Kasumi-1 (cell line): ENCODE measurements at regions not wholly inside any gene's neighbourhood (a gene's known extent, or its start where the extent isn't known, plus 50 kb on each side); places are given as distances from the start of the nearest gene placed in this dataset.

Source experiments
- DNase-seq, 2 experiments: peaks; one replicate each; lab custom pipeline; 2025; lab: John Stamatoyannopoulos, UW

DNA sequence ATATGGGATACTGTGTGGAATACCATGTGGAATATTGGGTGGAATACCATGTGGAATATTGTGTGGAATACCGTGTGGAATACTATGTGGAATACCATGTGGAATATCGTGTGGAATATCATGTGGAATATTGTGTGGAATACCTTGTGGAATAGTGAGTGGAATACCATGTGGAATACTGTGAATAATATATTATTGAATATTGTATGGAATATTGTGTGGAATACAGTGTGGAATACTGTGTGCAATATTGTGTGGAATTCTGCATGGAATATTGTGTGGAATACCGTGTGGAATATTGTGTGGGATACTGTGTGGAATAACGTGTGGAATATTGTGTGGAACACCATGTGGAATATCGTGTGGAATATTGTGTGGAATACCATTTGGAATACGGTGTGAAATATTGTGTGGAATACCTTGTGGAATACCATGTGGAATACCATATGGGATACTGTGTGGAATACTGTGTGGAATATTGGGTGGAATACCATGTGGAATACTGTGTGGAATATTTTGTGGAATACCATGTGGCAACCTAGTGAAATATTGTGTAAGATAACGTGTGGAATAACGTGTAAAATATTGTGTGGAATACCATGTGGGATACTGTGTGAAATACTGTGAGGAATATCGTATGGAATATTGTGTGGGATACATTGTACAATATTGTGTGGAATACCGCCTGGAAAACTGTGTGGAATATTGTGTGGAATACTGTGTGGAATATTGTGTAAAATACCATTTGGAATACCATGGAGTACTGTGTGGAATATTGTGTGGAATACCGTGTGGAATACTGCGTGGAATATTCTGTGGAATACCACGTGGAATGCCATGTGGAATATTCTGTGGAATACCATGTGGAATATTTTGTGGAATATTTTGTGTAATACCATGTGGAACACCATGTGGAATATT, 133.9 kb upstream of the CHST15 start:
- DNase-seq: no peak

DNA sequence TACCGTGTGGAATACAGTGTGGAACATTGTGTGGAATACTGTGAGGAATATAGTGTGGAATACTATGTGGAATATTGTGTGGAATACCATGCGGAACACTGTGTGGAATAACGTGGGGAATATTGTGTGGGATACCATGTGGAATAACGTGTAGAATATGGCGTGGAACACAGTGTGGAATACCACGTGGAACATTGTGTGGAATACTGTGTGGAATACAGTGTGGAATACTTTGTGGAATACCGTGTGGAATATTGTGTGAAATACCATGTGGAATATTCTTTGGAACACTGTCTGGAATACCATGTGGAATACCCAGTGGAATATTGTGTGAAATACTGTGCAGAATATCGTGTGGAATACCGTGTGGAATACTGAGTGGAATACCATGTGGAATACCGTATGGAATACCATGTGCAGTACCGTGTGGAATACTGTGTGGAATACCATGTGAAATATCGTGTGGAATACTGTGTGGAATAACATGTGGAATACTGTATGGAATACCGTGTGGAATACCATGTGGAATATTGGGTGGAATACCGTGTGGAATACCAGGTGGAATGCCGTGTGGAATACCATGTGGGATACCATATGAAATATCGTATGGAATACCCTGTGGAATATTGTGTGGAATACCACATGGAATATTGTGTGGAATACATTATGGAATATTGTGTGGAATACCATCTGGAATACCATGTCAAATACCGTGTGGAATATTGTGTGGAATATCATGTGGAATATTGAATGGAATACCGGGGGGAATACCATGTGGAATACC, 133.1 kb upstream of the CHST15 start:
- DNase-seq: no peak

DNA sequence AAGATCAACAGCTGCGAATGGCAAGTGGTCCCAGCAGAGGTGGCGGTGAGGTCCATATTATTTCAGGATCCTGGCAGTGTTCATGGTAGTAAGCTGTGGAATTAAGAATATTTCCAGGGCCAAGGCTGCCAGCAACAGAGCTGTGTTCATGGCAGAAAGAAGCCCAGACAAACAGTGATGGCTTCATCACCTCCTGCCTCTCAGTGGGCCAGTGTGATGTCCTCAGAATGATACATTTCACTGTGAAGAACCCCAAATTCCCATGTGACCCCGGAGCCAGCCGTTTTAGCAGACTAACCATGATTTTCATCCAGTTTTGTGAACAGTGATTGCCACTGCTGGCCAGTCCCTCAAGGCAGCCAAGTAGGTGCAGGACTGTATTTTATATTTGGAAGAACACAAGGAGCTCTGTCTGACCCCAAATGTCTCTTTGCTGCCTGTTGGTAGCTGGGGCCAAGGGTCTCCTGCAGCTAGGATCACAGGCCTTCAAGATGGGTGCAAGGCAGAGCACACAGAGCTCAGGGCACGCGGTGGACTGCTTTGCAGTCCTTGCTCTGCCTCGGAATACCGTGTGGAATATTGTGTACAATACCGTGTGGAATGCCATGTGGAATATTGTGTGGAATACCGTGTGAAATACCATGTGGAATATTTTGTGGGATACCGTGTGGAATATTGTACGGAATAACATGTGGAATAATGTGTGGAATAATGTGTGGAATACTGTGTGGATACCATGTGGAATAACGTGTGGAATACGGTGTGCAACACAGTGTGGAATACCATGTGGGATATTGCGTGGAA, 132.3 kb upstream of the CHST15 start:
- peak in 1 of 2 experiments; percentile 49 for DNase-seq

DNA sequence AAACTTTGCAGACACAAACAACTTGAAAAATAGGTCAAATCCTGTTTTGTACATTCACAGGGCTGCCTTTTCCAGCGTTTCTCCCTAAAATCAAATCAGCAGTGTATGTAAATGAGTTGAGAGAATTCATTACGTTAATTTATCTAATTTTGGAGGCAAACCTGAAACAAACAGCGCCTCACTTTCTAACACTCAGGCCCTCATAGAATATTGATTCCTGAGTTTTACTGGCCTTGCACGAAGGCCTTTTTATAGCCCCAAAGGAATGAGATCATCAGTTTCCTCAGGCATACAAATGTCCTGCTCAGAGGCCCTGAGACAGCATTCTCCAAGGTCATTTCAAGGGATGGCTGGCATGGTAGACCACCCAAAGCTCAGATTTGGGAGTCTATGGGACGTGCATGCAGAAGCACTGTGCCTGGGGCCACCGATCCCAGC, 131.7 kb upstream of the CHST15 start:
- no peak for DNase-seq

DNA sequence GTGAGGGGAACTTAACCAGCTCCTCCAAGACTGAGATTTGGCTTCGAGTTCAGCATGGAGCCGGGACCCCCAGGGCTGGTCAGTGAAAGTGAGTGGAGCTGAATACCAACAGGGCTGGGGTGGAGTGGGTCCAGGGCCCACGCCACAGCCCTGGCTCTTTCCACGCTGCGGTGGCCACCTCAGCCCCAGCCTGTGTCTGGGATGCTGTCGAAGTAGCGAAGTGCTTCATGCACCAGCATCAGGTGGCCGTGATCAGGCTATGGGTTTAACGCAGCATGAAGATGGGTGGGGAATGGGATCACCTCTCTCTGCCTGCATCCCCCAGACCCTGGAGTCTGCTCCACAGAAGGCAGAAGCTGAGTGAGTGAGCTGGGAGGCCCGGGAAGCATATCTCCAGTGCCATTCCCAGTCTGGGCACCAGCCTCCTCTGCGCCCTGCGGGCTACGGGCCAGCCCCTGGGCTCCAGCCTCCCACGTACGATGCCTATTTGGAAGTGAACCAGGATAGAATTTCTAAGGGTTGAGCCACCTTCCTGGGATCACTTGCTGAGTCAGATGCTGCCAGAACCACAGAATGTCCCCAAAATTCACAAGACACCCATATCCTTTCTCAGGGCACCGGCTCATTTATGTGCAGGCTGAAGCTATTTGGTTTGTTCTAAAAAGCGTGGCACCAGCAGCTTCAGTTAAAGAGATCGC, 131.1 kb upstream of the CHST15 start:
- DNase-seq: no peak

DNA sequence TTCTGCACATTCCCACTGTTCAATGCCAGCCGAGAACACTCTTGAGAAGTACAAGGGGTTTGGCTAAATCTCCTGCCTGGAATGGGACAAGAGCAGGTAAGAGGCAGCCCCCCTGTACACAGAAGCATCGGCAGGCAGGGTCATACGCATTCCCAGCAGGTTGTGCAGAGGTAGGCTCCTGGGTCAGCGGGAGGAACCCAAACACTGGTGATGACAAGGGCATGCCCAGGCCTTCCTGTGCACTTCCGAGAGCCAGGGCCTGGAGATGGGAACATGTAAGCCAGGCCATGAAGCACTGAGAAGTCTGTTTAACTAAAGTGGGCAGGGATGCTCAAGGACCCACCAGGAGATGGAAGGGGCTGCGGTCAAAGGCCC, 130.3 kb upstream of the CHST15 start:
- DNase-seq: no peak

DNA sequence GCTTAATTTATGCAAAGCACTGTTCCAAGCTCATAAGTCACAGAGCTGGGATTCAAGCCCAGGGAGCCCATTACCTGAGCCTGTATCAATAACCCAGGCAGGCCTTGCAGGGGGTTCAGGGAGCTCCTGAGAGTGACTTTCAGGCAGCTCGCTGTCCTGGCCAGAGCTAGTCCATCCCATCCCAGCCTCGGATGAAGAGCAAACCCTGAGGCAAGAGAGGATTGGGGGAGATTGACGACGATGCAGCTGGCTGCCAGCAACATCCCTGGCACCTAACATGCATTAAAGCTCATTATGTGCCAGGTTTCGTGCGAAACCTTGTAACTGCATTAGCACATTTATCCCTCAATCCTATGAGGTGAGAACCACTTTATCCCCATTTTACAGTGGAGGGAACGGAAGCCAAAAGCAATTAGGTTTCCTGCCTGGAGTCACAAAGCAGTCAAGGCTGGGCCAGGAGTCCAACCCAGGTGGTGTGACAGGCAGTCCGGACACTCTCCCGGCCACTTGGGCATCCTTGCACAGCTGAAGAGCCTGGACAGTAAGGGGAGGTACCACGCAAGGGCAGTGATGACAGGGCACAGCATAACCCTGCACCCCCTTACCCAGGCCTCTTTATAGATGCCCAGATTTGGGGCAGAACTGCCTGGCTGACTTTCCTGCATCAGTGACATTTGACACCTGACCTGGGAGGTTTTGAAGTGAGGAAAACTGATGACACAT, 129.8 kb upstream of the CHST15 start:
- DNase-seq: no peak

DNA sequence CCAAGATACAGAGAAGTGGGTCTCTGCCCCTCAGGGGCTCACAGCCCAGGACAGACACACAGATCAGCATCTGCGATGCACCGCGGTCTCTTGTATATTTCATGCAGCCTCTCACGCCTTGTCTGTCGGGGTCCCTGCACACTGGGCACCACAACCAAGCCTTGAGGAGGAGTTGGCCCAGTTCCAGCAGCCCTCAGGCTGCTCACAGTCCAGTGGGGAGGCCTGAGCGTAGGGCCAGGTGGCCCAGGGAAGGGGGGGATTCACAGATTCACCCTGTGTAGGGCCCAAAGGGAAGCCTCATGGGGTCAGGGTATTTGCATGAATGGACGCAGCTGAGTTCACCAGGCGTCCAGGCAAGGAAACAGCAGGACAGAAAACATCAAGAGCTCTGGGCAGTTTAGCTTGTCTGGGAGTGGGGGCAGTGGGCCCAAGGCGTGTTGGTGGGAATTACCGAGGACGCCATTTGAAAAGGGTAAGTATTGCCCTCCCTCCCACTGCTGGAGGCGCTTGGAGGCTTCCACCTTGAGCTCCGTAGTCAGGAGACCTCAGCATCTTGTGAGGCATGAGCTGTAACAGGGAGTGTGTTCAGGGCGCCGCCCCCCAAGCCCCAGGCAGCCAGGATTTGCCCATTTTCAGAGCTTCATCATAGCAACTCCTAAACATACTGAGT, 129.1 kb upstream of the CHST15 start:
- DNase-seq: no peak

DNA sequence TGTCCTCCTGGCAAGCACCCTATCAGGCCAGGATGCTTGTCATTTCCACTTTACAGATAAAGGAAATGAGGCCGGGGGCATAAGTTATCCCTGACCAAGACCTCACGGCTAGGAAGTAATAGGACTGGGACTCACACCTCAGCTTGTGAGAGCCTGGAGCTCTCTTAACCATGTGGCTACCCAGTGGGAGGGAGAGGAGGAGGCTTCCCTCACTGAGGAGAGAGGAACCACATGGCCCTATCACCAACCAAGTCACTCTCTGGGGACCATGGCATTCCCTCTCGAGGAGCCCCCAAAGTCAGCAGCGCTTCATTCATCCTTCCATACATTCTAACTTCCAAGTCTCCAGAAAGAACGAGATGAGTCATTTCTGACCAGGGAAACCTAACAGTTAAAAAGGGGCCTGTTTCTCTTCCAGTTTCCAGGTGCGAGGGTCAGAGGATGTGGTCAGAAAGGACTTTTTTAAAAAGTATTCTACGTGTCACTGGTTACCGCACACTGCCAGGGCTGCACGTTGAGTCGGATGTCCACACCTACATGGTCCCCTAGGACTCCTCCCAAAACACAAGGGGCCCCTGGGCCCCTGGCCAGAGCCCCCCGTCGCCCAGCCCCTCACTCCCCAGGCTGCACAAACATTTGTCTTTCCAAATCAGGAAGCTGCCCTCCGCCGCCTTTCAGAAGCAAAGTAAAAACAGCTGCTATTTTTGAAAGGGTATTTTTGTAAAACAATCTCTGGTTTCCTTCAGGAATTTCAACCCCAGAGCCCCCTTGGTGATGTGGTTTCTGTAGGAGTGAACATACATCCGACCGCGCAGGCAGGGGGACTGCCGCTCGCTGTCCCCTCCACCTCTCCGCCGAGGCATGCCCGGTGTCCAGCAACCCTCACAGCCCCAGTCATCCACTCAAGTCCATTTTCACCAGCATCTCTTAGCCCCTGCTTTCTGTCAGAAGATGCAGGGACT, 128.2 kb upstream of the CHST15 start:
- DNase-seq: no peak

DNA sequence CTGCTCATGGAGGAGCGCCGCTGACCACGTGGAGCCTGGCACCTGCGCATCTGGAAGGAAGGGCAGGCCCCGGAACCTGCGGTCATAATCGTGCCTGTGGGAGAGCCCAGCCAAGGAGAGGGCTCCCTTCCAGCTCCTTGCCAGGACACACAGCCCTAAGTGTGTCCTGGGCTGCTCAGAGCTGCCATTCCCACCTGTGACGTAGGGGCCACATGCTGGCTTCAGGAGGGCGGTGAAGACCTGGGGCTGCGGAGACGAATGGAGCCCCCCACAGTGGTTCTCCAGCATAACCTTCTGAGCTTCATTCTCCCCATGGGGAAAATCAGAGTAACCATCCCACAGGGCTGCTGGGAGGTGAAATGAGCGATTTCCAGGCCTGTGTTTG, 127.6 kb upstream of the CHST15 start:
- DNase-seq: no peak

DNA sequence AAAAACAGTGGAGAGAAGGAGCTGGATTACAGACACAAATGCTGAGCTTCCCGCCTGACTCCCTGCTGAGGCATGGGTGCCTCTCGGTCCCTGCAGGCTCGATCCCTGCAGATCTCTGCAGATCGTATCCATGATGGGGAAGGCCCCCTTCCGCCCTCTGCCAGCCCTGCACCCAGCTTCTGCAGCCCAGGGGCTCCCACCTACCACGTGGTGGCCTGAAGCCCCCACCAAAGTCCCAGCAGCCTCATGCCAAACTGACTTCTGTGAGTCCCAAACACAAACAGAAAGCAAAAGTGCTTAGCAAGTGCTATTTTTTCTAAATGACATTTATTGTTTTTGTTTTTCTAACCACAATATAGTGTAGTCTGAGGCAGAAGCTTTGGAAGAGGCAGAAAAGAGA, 127.1 kb upstream of the CHST15 start:
- no peak for DNase-seq

DNA sequence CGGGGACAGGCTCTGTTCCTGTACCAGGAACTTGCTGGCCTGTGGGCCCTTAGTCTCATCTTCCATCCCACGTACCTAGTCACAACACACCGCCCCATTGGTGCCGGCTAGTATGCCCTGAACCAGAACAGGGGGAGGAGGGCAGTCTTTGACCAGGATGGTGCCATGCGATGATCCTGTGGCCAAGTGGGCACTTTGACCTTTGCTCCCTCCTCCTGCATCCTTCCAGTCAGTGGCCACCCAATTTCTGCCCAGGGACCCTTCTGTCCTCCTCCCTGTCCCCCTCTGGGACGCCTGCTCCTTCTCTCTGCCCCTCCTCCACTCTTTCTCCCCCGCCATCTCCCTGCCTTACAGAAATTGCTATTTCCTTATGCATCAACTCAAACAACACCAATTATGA, 126.3 kb upstream of the CHST15 start:
- DNase-seq: no peak

DNA sequence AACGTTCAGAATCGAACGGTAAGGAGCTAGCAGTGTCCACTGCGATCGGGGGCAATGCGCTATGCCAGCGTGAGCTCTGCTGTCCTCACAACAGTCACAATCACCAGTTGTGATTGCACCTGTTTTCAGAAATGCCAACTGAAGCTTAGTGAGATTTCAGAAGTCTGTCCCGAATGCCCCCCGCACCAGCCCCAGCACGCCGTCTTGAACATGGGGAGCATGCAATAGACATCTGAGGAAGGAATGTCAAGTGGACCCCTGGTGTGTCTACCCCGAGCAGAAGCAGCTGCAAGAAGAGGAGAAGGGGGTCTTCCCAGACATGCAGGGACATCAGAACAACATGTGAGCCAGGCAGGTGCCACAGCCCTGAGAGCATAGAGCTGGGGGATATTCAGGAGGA, 125.7 kb upstream of the CHST15 start:
- no peak for DNase-seq

DNA sequence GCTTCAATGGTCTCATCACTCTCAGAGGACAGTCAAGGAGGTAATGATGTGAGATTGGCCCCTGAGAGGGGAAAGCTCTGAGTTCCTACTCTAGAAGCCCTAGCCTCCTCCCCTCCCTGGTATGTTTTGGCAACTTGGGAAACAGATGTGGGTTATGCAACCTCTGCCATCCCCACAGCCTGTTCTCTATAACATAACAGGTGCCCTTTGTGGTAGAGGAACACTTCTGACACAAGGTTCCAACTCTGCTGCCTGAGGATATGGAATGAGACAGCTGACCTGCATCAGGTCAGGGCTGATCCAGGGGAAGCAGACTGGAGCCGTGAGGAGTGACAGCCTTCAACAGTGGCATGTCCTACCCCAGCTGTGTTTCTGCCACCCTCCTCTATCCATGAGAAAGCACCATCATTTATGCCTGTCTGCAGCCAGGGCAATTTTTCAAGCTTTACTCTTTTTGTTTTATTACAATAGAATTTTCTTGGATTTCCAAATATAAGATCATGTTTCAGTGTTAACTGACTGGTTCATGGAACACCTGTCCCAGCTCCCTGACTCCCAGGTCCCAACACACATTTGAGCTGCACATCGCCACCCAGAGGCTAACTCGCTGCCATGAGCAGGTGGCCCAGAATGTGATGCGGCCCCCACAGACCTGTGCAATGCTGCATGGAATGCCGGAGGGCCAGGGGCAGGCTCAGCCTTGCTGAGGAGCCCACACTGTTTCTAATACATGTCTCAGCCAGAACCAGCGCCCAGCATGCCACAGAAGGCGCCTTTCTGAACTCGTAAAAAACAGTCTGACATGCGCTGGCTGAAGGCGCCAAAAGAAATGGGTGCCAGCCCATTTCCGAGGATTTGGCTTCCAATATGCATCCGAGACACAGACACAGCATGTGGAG, 124.8 kb upstream of the CHST15 start:
- DNase-seq: no peak

DNA sequence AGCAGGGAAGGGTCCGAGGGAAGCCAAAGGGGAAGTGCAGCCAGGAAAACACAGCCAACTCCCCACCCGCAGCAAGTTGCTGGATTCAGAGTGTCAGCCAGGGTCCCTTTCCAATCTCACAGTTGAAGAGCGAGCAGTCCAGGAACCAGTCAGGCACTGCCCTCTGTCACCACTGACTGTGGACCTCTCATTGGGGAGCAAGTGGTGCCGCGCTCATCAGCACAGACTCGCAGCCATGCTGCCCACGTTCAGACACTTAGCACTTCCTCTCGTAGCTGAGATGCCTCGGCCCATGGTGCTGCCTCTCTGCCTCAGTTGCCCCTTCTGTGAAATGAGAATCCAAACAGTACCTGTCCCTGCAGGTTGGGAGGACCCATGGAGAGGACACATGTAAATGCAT, 123.6 kb upstream of the CHST15 start:
- no peak for DNase-seq

DNA sequence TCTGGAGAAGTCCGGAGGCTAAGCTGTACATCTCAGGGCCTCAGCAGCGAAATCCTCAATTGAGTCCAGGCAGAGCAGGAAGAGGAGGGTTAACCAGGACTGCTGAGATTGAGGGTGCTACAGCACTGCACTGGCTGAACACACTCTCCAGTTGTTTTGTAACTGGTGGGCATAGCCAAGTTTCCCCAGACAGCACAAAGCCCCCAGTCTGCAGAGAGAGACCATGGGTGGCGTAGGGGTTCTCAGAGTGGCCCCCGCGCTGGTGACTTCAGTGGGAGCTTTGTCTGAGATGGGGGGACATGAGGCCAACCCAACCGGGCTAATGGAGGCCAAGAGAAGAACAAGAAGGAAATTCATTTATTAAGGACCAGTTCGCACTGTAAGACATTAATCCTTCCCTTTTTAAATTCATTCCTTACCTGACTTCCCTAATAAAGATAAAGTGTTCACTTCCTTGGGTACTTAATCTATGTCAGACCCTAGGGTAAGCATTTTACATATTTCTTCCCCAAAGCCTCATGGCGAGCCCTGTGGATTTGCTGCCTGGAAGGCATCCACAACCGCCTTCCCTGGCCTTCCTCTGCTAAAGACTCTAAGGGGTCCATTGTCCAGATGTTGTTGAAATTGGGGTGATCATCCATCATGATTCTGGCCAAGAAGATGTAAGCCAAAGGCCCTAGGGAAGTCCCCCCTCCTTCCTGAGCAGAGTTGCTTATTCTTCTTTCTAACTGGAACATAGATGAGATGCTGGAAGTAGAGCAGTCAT, 121.4 kb upstream of the CHST15 start:
- DNase-seq: no peak

DNA sequence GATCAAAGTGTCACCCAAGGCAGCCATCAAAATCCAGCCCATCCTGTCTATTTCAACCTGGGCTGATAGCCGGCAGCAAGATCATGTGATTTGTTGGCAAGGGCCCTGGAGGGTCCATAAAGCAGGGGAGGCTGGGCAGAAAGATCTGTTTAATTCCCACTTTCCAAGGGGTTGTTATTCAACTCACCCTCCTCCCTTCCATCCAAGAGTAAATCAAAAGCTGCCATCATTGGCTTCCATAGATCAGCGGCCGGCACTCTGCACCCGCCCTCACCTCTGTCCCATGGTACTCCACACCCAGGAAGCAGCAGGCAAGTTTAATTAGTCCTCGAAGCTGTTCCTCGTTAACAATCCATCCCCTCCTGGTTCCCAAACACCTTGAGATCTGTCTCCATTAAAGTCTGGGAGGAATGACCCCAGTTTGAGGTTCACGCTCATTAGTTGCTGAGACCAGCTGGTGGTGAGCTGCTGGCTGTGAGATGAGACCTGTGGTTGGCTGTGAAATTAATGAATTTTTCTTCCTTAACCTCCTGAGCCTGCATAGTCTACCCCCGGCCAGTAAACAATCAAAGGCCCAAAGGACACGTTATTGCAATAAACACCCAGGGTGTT, 120.6 kb upstream of the CHST15 start:
- no peak for DNase-seq
